T47D (cell line): ENCODE measurements at regions not wholly inside any gene's neighbourhood (a gene's known extent, or its start where the extent isn't known, plus 50 kb on each side); places are given as distances from the start of the nearest gene placed in this dataset.
"Not testable (repeated sequence)": the region's sequence is repeated elsewhere in the genome, so short reads cannot be mapped to it uniquely, and the experiment has no call there.

ENCODE experiments used
- DNase-seq, 2 experiments: peaks; one replicate each; pipeline versions ENCODE4 v3.0.0 to v3.0.0-alpha.2; 2011 to 2012; ENCODE audit warnings: low read depth in 1 of 2, low spot score in 1 of 2
- JUND ChIP-seq: IDR thresholded peaks from 2 replicates; pipeline ENCODE4 v1.6.1; 2012; ENCODE audit warnings: low read depth
- in situ Hi-C: cut with HindIII; loops from 2 replicates; pipeline ENCODE4 v1.10.0; 2016; ENCODE audit warnings: low sequenced_read_pairs, low pct_unique_long_range_greater_than_20kb

- TF ChIP-seq JUND: no peak
- in situ Hi-C loops: no loop called here
- DNase-seq: no peak
These were observed 103.7 kb downstream of the ATXN3L start for GRCh38 chrX:13216139-13216538.

GRCh38 chrX:13215729-13216128 lies 104.1 kb downstream of the ATXN3L start:
- in situ Hi-C loops: no loop called here
- TF ChIP-seq JUND: no peak
- no peak for DNase-seq

GRCh38 chrX:13212191-13212651 lies 107.6 kb downstream of the ATXN3L start:
- in situ Hi-C loops: no loop called here
- no peak for DNase-seq

GRCh38 chrX:13210142-13210541 lies 109.7 kb downstream of the ATXN3L start:
- in situ Hi-C loops, DNase-seq: not testable (repeated sequence)

More at GRCh38 chrX:13212191-13212651, 107.6 kb downstream of the ATXN3L start:
- no peak for TF ChIP-seq JUND

- in situ Hi-C loops, DNase-seq: not testable (repeated sequence)
These were observed 110.1 kb downstream of the ATXN3L start for GRCh38 chrX:13209704-13210103.

GRCh38 chrX:13208281-13208935 lies 111.4 kb downstream of the ATXN3L start:
- no peak for TF ChIP-seq JUND
- in situ Hi-C loops: no loop called here
- DNase-seq: no peak

- in situ Hi-C loops: no loop called here
- no peak for TF ChIP-seq JUND
- DNase-seq: no peak
These were observed 116.6 kb downstream of the ATXN3L start for GRCh38 chrX:13203271-13203670.

GRCh38 chrX:13201605-13202219 lies 118.1 kb downstream of the ATXN3L start:
- peak in 1 of 2 experiments; percentile 95 for DNase-seq
- in situ Hi-C loops: no loop called here
- TF ChIP-seq JUND: no peak

- no peak for DNase-seq
- no peak for TF ChIP-seq JUND
- in situ Hi-C loops: no loop called here
These were observed 119.5 kb downstream of the ATXN3L start for GRCh38 chrX:13200398-13200797.

GRCh38 chrX:13198762-13199064 lies 121.1 kb downstream of the ATXN3L start:
- TF ChIP-seq JUND: no peak
- DNase-seq: no peak
- in situ Hi-C loops: no loop called here

GRCh38 chrX:13198056-13198761 lies 121.6 kb downstream of the ATXN3L start:
- no peak for TF ChIP-seq JUND
- peak in 1 of 2 experiments; percentile 77 for DNase-seq
- in situ Hi-C loops: no loop called here

- DNase-seq: no peak
- TF ChIP-seq JUND: no peak
- in situ Hi-C loops: no loop called here
These were observed 123.1 kb downstream of the ATXN3L start for GRCh38 chrX:13196782-13197181.

- no peak for TF ChIP-seq JUND
- DNase-seq: no peak
- in situ Hi-C loops: no loop called here
These were observed 124.5 kb downstream of the ATXN3L start for GRCh38 chrX:13195340-13195739.
